GM12878 (cell line): ENCODE measurements at regions not wholly inside any gene's neighbourhood (a gene's known extent, or its start where the extent isn't known, plus 50 kb on each side); places are given as distances from the start of the nearest gene placed in this dataset.
A peak's percentile ranks its signal among the peaks of the same experiment; 100 is the strongest.

ENCODE experiments used
- ATAC-seq: fragments of 200-7000 bp; cut with Tn5 transposase; 3 replicates; pipeline ENCODE4 v1.9.1; 2020; ENCODE audit warnings: mild to moderate bottlenecking, moderate library complexity
- BruUV-seq: library from RNA; stranded (reverse); fragments of 400-500 nt; replicated peaks from 2 replicates; lab custom pipeline; 2021; lab: Mats Ljungman, UMichigan
- CTCF ChIA-PET: fragments of 300-600 bp; sonication (Branson Sonifier 250); formaldehyde crosslinking; extraction: SDS; loops from one replicate; lab custom pipeline; 2021; ENCODE audit warnings: inconsistent platforms; lab: Yijun Ruan, JAX
- POLR2A ChIA-PET: fragments of 350-600 bp; formaldehyde crosslinking; extraction: SDS; loops from one replicate; lab custom pipeline; 2021; ENCODE audit warnings: inconsistent platforms; lab: Charles Lee
- RAD21 ChIA-PET: fragments of 300-600 bp; sonication (Branson Sonifier 250); formaldehyde crosslinking; loops from one replicate; lab custom pipeline; 2023; ENCODE audit warnings: antibody characterized with exemption; ENCODE audit not compliant: unreplicated experiment; lab: Charles Lee
- SMC1A ChIA-PET: fragments of 300-600 bp; sonication (Branson Sonifier 250); formaldehyde crosslinking; loops from one replicate; lab custom pipeline; 2023; ENCODE audit not compliant: unreplicated experiment, uncharacterized antibody; lab: Charles Lee
- DNase-seq: peaks from one replicate; pipeline ENCODE4 v3.0.0-alpha.2; 2011; ENCODE audit warnings: low read depth, low spot score
- FAIRE-seq: peaks from 3 replicates; lab custom pipeline; 2011; peaks lifted over from hg19 to GRCh38; lab: Jason Lieb, UNC
- H2AFZ ChIP-seq: 2 replicates; pipeline ENCODE4 v1.6.0; 2011; ENCODE audit warnings: low read depth, low read length, control low read depth; ENCODE audit not compliant: control insufficient read depth
- H3K27ac ChIP-seq: 2 replicates; pipeline ENCODE4 v1.5.1; 2011; ENCODE audit warnings: control low read depth; ENCODE audit not compliant: control insufficient read depth, insufficient read depth
- H3K27me3 ChIP-seq, 2 experiments: replicated peaks in 1 of 2; 2 replicates each; pipeline versions ENCODE4 v1.6.0 to v1.6.1; 2011; ENCODE audit warnings: low read length in 1 of 2; ENCODE audit not compliant: control insufficient read depth in 2 of 2, insufficient read depth in 2 of 2
- H3K36me3 ChIP-seq, 2 experiments: 2 replicates each; pipeline ENCODE4 v1.5.1; 2011; ENCODE audit warnings: low read length in 1 of 2; ENCODE audit not compliant: control insufficient read depth in 2 of 2, insufficient read depth in 2 of 2
- H3K4me1 ChIP-seq: 2 replicates; pipeline ENCODE4 v1.6.1; 2011; ENCODE audit warnings: mild to moderate bottlenecking, low read length, moderate library complexity, mixed read lengths; ENCODE audit not compliant: control insufficient read depth, insufficient read depth
- H3K4me2 ChIP-seq: 2 replicates; pipeline ENCODE4 v1.6.0; 2011; ENCODE audit warnings: control low read depth; ENCODE audit not compliant: control insufficient read depth, insufficient read depth
- H3K4me3 ChIP-seq: fragments of 200-600 bp; sonication (generic); 2 replicates; pipeline ENCODE4 v1.5.1; 2016
- H3K79me2 ChIP-seq: 2 replicates; pipeline ENCODE4 v1.6.0; 2011; ENCODE audit warnings: low read length; ENCODE audit not compliant: control insufficient read depth, insufficient read depth
- H3K9ac ChIP-seq: 2 replicates; pipeline ENCODE4 v1.8.0; 2011; ENCODE audit warnings: low read length, control low read depth, mixed read lengths; ENCODE audit not compliant: control insufficient read depth, insufficient read depth
- H3K9me3 ChIP-seq: replicated peaks from 3 replicates; pipeline ENCODE4 v1.5.1; 2011; ENCODE audit warnings: mild to moderate bottlenecking, low read length; ENCODE audit not compliant: control insufficient read depth, insufficient read depth
- H4K20me1 ChIP-seq: 2 replicates; pipeline ENCODE4 v1.6.0; 2011; ENCODE audit not compliant: control insufficient read depth, insufficient read depth
- BCL11A ChIP-seq: IDR thresholded peaks from 2 replicates; pipeline ENCODE4 v1.6.1; 2011; ENCODE audit warnings: low read depth, low read length
- IKZF2 ChIP-seq, 2 experiments: fragments of 450-650 bp; IDR thresholded peaks; 2 replicates each; pipeline ENCODE4 v1.6.1; 2017; ENCODE audit warnings: mild to moderate bottlenecking in 2 of 2, moderate library complexity in 2 of 2
- NFIC ChIP-seq: IDR thresholded peaks from 2 replicates; pipeline ENCODE4 v1.6.1; 2012; ENCODE audit warnings: low read depth, mild to moderate bottlenecking, inconsistent platforms, low read length, moderate library complexity
- NRF1 ChIP-seq: conservative IDR thresholded peaks from 2 replicates; pipeline ENCODE4 v1.6.1; 2011; ENCODE audit warnings: mild to moderate bottlenecking, low read depth, low read length, improper control_type of control experiment
- PBX3 ChIP-seq: IDR thresholded peaks from 2 replicates; pipeline ENCODE4 v1.6.1; 2011; ENCODE audit warnings: mild to moderate bottlenecking, low read depth, low read length, moderate library complexity; ENCODE audit not compliant: insufficient replicate concordance
- POU2F2 ChIP-seq: IDR thresholded peaks from 3 replicates; pipeline ENCODE4 v1.6.1; 2011; ENCODE audit warnings: low read depth, mild to moderate bottlenecking, low read length, borderline replicate concordance
- TBL1XR1 ChIP-seq: IDR thresholded peaks from 2 replicates; pipeline ENCODE4 v1.6.1; 2012; ENCODE audit warnings: low read depth, low read length, improper control_type of control experiment
- TCF3 ChIP-seq: IDR thresholded peaks from 2 replicates; pipeline ENCODE4 v1.6.1; 2012; ENCODE audit warnings: low read depth, mild to moderate bottlenecking, low read length, borderline replicate concordance; ENCODE audit not compliant: insufficient read depth
- YBX1 ChIP-seq: fragments of 450-650 bp; IDR thresholded peaks from 2 replicates; pipeline ENCODE4 v1.6.1; 2016; ENCODE audit warnings: antibody characterized with exemption
- ZNF24 ChIP-seq: fragments of 450-650 bp; IDR thresholded peaks from 2 replicates; pipeline ENCODE4 v1.6.1; 2017; ENCODE audit warnings: antibody characterized with exemption, mild to moderate bottlenecking
- WGBS: methylation state at CpG from one replicate; pipeline ENCODE4 v1.1.6; 2016; ENCODE audit warnings: low lambda C conversion rate; ENCODE audit not compliant: insufficient replicate concordance, insufficient coverage; ENCODE audit errors: missing lambda C conversion rate; 5-methylcytosine and 5-hydroxymethylcytosine counted together
- in situ Hi-C: fragments of 300-500 bp; cut with MboI; formaldehyde crosslinking; loops from 9 replicates; pipeline ENCODE4 v1.14.3; 2018; ENCODE audit warnings: mixed read lengths
- intact Hi-C: fragments of 100-400 bp; cut with micrococcal nuclease; formaldehyde crosslinking; loops from one replicate; pipeline ENCODE4 v1.14.2; 2022; ENCODE audit not compliant: unreplicated experiment
- TF ChIP-seq, protein P1 (sequence below): IDR thresholded peaks from 2 replicates; pipeline ENCODE4 v1.6.1; 2012; ENCODE audit warnings: low read depth, low read length, improper control_type of control experiment

DNA sequence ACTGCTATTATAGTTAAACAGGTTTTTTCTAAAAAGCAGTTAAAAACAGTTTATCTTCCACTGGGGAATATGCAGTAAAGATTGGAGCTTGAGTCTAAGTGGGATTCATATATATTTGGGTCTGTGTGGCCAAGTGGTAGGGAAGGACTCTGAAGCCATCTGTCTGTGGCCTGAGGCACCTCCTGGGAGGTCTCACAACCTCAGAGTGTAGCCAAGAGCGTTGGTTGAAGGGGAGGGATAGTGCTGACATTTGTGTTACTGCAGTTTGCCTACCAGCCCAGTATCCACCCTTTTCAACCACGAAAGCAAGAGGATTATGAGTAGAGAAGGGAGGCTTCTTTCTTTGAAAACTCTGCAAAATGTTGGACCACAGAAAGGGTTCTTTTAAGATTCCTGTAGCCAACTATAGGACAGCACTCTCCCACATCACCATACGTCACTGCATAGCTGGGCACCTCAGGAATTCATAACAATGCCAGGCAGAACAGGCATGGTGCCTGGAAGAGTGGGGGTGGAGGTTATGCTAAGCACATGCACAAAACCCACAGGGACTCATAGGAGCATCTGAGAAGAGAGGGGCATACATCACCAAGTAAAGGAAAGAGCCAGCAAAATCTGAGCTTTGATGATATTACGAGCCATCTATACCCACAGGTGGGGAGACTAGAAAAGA, 90.5 kb upstream of the HEY2 start:
- no TSS peak for BruUV-seq
- TF ChIP-seq BCL11A (no peak), NFIC (no peak), NRF1 (no peak), IKZF2 (IDR thresholded peaks at IDR 0.05) (no peak), TBL1XR1 (no peak)
- TF ChIP-seq, all 136 proteins: peak for 0
- Histone ChIP-seq H3K79me2 (no peaks in the 10 kb centered on the region), H3K9ac (no peak overlapping the region), H3K9me3 (no peaks in the 10 kb centered on the region), H3K4me1 (no peaks in the 10 kb centered on the region), H2AFZ (no peak overlapping the region), H3K36me3 (no peaks in the 10 kb centered on the region), H3K27ac (no peak overlapping the region), H3K27me3 (no peaks in the 10 kb centered on the region), H4K20me1 (no peaks in the 10 kb centered on the region), H3K4me3 (no peak overlapping the region), H3K4me2 (no peak overlapping the region)
- RAD21 ChIA-PET, result no interaction called here
- ATAC-seq (no peak), DNase-seq (no peak), FAIRE-seq (no peak)
- intact Hi-C loops, result no loop called here
- WGBS, result 5% methylated on average over 4 of the region's 4 CpGs
- in situ Hi-C loops, result no loop called here
- CTCF ChIA-PET, result no interaction called here
- POLR2A ChIA-PET, result no interaction called here
- SMC1A ChIA-PET, result interaction anchor here (0.6 kb wide), 1 partner anchor 11 kb away, joined by 3 read pairs; no protein-coding TSS in a partner anchor

GRCh38 chr6:125659887-125660286, 89.5 kb upstream of the HEY2 start:
- intact Hi-C loops, result no loop called here
- Histone ChIP-seq H3K79me2 (no peaks in the 10 kb centered on the region), H3K4me3 (no peak overlapping the region), H4K20me1 (no peaks in the 10 kb centered on the region), H3K9me3 (no peaks in the 10 kb centered on the region), H3K27ac (no peak overlapping the region), H3K27me3 (no peaks in the 10 kb centered on the region), H3K4me2 (no peak overlapping the region), H3K4me1 (no peaks in the 10 kb centered on the region), H3K36me3 (no peaks in the 10 kb centered on the region)
- ChIA-PET POLR2A (no interaction called here), SMC1A (interaction anchor here (0.6 kb wide), 1 partner anchor 12 kb away, joined by 3 read pairs; no protein-coding TSS in a partner anchor), CTCF (no interaction called here)
- 25% methylated on average over 1 of the region's 1 CpG for WGBS
- DNase-seq (no peak), FAIRE-seq (no peak), ATAC-seq (no peak)
- no peak for TF ChIP-seq YBX1
- no peak for TF ChIP-seq PBX3
- no peak for TF ChIP-seq POU2F2
- TF ChIP-seq, protein P1, sequence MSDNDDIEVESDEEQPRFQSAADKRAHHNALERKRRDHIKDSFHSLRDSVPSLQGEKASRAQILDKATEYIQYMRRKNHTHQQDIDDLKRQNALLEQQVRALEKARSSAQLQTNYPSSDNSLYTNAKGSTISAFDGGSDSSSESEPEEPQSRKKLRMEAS, result no peak
- TF ChIP-seq TCF3, result no peak
- peak; percentile 77 for TF ChIP-seq ZNF24
- TF ChIP-seq, all 136 proteins: peak for 1
- Histone ChIP-seq H3K9ac (no peak overlapping the region), H2AFZ (no peak overlapping the region)
- no TSS peak for BruUV-seq
- in situ Hi-C loops, result no loop called here
- RAD21 ChIA-PET, result no interaction called here
